Lower leg skin (tissue), 4 donors: ENCODE measurements at regions not wholly inside any gene's neighbourhood (a gene's known extent, or its start where the extent isn't known, plus 50 kb on each side); places are given as distances from the start of the nearest gene placed in this dataset.

ENCODE experiments used
- DNase-seq, 2 donors: peaks; one replicate each; pipeline ENCODE4 v3.0.0-alpha.2; 2019; ENCODE audit warnings: low spot score in 2 of 2
- H3K4me3 ChIP-seq: fragments of 200-600 bp; sonication (generic); 2 replicates; pipeline ENCODE4 v1.5.1; 2017; ENCODE audit warnings: mild to moderate bottlenecking, low read depth; ENCODE audit not compliant: poor library complexity, severe bottlenecking
- POLR2A ChIP-seq, 2 donors: fragments of 450-650 bp; IDR thresholded peaks; one replicate each; pipeline ENCODE4 v1.6.1; 2016 to 2017; ENCODE audit warnings: antibody characterized with exemption in 2 of 2, mild to moderate bottlenecking in 1 of 2, moderate library complexity in 1 of 2
- WGBS, 2 donors: methylation state at CpG; one replicate each; pipeline ENCODE4 v1.1.5; 2018; 5-methylcytosine and 5-hydroxymethylcytosine counted together
- intact Hi-C: fragments of 100-400 bp; cut with DNase I; formaldehyde crosslinking; loops from one replicate; pipeline ENCODE4 v1.15.0; 2023; ENCODE audit warnings: low total_unique reads
- TF ChIP-seq, protein P1 (sequence below), 3 donors: fragments of 450-650 bp; IDR thresholded peaks; one replicate each; pipeline ENCODE4 v1.5.1; 2016; ENCODE audit warnings: antibody characterized with exemption in 3 of 3, mild to moderate bottlenecking in 3 of 3, moderate library complexity in 2 of 3

DNA sequence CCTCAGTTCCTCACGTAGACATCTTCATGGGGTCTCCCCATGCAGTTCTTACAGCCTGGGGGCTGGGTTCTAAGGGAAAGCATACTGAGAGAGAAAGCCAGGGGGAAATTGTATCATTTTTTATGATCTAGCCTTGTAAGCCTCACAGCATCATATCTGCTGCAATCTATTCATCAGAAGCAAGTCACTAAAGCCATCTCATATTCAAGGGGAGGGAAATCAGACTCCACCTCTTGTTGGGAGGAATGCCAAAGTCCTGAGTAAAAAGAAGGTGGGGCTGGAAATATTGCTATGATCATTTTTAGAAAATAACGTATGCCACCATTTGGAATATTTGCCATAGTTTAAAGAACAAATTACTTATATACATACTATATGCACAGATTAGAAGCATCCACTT is 304.6 kb downstream of the TXNL1 start:
- WGBS, 2 donors = 71 to 75% methylated on average over 2 of the region's 2 CpGs
- no peak for TF ChIP-seq POLR2A (IDR thresholded peaks at IDR 0.05)
- TF ChIP-seq, protein P1, sequence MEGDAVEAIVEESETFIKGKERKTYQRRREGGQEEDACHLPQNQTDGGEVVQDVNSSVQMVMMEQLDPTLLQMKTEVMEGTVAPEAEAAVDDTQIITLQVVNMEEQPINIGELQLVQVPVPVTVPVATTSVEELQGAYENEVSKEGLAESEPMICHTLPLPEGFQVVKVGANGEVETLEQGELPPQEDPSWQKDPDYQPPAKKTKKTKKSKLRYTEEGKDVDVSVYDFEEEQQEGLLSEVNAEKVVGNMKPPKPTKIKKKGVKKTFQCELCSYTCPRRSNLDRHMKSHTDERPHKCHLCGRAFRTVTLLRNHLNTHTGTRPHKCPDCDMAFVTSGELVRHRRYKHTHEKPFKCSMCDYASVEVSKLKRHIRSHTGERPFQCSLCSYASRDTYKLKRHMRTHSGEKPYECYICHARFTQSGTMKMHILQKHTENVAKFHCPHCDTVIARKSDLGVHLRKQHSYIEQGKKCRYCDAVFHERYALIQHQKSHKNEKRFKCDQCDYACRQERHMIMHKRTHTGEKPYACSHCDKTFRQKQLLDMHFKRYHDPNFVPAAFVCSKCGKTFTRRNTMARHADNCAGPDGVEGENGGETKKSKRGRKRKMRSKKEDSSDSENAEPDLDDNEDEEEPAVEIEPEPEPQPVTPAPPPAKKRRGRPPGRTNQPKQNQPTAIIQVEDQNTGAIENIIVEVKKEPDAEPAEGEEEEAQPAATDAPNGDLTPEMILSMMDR (IDR thresholded peaks at IDR 0.05) = no peak
- H3K4me3 ChIP-seq = no peak overlapping the region
- intact Hi-C loops = no loop called here
- DNase-seq = no peak

DNA sequence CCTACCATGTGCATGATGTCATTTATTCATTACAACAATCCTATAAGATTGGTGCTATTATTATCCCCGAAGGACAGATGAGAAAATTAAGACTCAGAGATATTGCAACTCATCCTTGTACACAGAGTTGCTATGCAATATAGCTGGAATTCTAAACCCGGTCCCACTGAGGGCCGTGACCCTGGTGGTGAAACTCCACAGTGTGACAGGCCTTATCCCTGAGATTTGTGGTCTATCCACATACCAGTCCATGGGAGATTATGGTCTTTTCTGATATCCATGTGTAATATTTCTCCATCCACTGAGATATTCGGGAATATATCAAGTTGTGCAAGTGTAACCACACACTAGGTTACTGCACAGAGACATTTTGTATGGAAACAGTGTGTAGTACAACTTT is 305.2 kb downstream of the TXNL1 start:
- WGBS, 2 donors = 91 to 92% methylated on average over 4 of the region's 4 CpGs
- DNase-seq = no peak
- TF ChIP-seq, protein P1 (IDR thresholded peaks at IDR 0.05) = no peak
- TF ChIP-seq POLR2A (IDR thresholded peaks at IDR 0.05) = no peak
- no peak overlapping the region for H3K4me3 ChIP-seq
- intact Hi-C loops = no loop called here

DNA sequence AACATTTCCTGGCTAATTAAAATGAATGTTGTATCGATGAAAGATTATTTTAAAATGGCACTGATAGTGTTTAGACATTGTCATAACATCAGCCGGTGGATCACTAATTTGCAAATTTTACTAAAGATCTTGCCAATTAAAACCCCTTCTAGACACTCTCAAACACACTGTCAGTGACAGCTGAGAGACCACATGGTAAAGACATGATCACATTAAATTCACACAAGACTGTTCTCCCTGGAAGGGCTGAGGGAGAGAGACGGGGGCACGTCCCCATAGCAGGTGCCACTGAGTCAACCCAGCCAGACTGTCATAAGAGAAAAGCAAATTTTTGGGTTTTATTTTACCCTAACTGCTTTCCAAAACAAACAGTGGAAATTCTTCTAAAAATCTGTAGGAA is 306.0 kb downstream of the TXNL1 start:
- 79 to 86% methylated on average over 4 of the region's 4 CpGs for WGBS, 2 donors
- no peak for DNase-seq
- no peak overlapping the region for H3K4me3 ChIP-seq
- TF ChIP-seq POLR2A (IDR thresholded peaks at IDR 0.05) = no peak
- TF ChIP-seq, protein P1 (IDR thresholded peaks at IDR 0.05) = no peak
- intact Hi-C loops = no loop called here

DNA sequence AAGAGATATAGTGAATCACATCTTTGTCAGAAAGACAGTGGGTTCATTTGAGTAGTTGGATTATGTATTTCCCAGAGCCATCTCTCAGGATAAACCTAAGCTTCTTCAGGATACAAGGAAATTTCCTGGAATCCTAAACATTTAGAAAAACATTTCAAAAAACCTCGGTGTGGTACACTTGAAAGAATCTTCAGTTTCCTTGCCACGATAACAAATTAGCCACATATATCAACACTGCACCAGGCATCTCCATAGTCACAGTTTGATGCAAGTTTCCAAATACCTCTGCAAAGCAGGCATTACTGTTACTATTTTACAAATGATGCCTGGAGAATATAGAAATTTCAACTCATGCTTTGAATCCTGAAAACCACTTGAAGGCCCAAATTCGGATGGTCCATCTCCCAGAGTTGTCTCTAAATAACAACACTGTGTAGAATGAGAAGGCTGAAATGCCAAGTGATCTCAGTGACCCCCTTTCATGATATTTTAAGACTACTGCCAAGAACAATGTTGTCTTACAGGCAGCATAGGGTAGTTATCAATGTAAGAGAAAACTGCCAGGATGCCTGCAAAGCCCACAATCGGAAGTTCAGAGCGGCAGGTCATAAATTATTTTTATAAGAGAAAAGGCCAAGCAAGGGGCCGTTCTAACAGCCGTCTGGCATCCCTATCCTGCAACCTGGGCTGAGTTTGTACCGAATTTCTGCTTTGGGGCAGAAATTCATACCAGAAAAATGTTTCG is 307.9 kb downstream of the TXNL1 start:
- no peak overlapping the region for H3K4me3 ChIP-seq
- intact Hi-C loops = no loop called here
- DNase-seq = no peak
- TF ChIP-seq, protein P1 (IDR thresholded peaks at IDR 0.05) = no peak
- WGBS, 2 donors = 57 to 70% methylated on average over 9 of the region's 9 CpGs

DNA sequence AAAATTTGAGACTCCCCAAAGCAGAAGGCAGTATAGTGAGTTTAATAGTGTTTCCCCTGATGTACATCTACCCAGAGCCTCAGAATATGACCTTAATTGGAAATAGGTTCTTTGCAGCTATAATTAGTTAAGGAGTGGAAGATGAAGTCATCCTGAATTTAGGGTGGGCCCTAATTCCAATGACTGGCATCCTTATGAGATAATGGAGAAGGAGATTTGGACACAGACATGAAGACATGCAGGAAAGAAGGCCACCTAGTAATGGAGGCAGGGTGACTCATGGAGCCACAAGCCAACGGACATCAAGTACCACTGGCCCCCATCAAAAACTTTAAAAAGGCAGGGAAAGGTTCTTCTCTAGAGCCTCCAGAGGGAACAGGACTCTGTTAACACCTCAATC is 308.9 kb downstream of the TXNL1 start:
- WGBS, 2 donors = 88 to 90% methylated on average over 1 of the region's 1 CpG
- intact Hi-C loops = no loop called here
- no peak for DNase-seq
- TF ChIP-seq POLR2A (IDR thresholded peaks at IDR 0.05) = no peak
- TF ChIP-seq, protein P1 (IDR thresholded peaks at IDR 0.05) = no peak
- H3K4me3 ChIP-seq = no peak overlapping the region
